HepG2 (cell line): ENCODE measurements at regions not wholly inside any gene's neighbourhood (a gene's known extent, or its start where the extent isn't known, plus 50 kb on each side); places are given as distances from the start of the nearest gene placed in this dataset.

ENCODE experiments used
- ATAC-seq: fragments of 200-7000 bp; cut with Tn5 transposase; 3 replicates; pipeline ENCODE4 v1.9.1; 2020; ENCODE audit warnings: mild to moderate bottlenecking, moderate library complexity
- BruUV-seq: library from RNA; stranded (reverse); fragments of 400-500 nt; replicated peaks from 2 replicates; lab custom pipeline; 2021; lab: Mats Ljungman, UMichigan
- CTCF ChIA-PET: fragments of 300-600 bp; formaldehyde crosslinking; extraction: SDS; loops from one replicate; lab custom pipeline; 2021; ENCODE audit warnings: low total read pairs, inconsistent platforms, low intra/inter-chr PET ratio; lab: Yijun Ruan, JAX
- POLR2A ChIA-PET: fragments of 350-600 bp; sonication (Branson Sonifier 250); formaldehyde crosslinking; loops from one replicate; lab custom pipeline; 2020; ENCODE audit warnings: antibody characterized with exemption, inconsistent platforms; lab: Yijun Ruan, JAX
- DNase-seq: peaks from one replicate; pipeline ENCODE4 v3.0.0-alpha.2; 2015; ENCODE audit warnings: low spot score
- FAIRE-seq: peaks from 3 replicates; lab custom pipeline; 2011; peaks lifted over from hg19 to GRCh38; lab: Jason Lieb, UNC
- H2AFZ ChIP-seq: one replicate; pipeline ENCODE4 v1.6.1; 2011; ENCODE audit warnings: low read length, inconsistent platforms
- H3K27ac ChIP-seq: fragments of 300-600 bp; 3 replicates; pipeline ENCODE4 v1.8.0; 2011; ENCODE audit warnings: mixed run types, mild to moderate bottlenecking, mixed read lengths, low read length, inconsistent platforms; ENCODE audit not compliant: insufficient read depth; ENCODE audit errors: extremely low read length
- H3K27me3 ChIP-seq, 2 experiments: fragments of 200-600 bp in 1 of 2; 2 replicates in 1 of 2; 3 replicates in 1 of 2; pipeline versions ENCODE4 v1.6.0 to v1.8.0; 2011; ENCODE audit warnings: low read length in 2 of 2, mild to moderate bottlenecking in 2 of 2, moderate library complexity in 2 of 2, inconsistent platforms in 1 of 2; ENCODE audit not compliant: insufficient read depth in 2 of 2, control insufficient read depth in 1 of 2
- H3K36me3 ChIP-seq, 2 experiments: fragments of 200-600 bp in 1 of 2; replicated peaks in 1 of 2; 2 replicates in 1 of 2; 3 replicates in 1 of 2; pipeline versions ENCODE4 v1.5.1 to v1.8.0; 2011; ENCODE audit warnings: low read length in 2 of 2, inconsistent platforms in 1 of 2; ENCODE audit not compliant: insufficient read depth in 2 of 2, control insufficient read depth in 1 of 2
- H3K4me1 ChIP-seq: 2 replicates; pipeline ENCODE4 v1.5.1; 2012; ENCODE audit warnings: low read length, inconsistent platforms; ENCODE audit not compliant: insufficient read depth
- H3K4me2 ChIP-seq: 2 replicates; pipeline ENCODE4 v1.6.0; 2011; ENCODE audit warnings: low read depth, low read length, inconsistent platforms
- H3K4me3 ChIP-seq, 3 experiments: fragments of 200-600 bp in 1 of 3; sonication (generic), shearing (Covaris generic) in 1 of 3; replicated peaks in 1 of 3; 2 replicates each; pipeline ENCODE4 v1.5.1; 2011 to 2016; ENCODE audit warnings: low read length in 3 of 3, inconsistent platforms in 2 of 3, low read depth in 2 of 3, mild to moderate bottlenecking in 2 of 3, control low read depth in 1 of 3, mixed read lengths in 1 of 3; ENCODE audit not compliant: insufficient read depth in 1 of 3
- H3K79me2 ChIP-seq: one replicate; pipeline ENCODE4 v1.6.1; 2011; ENCODE audit warnings: low read length, inconsistent platforms; ENCODE audit not compliant: insufficient read depth
- H3K9ac ChIP-seq: 2 replicates; pipeline ENCODE4 v1.6.0; 2011; ENCODE audit warnings: mild to moderate bottlenecking, low read depth, low read length, inconsistent platforms; ENCODE audit not compliant: insufficient read depth
- H3K9me3 ChIP-seq: 2 replicates; pipeline ENCODE4 v1.5.1; 2012; ENCODE audit warnings: mild to moderate bottlenecking, low read length
- H4K20me1 ChIP-seq: 2 replicates; pipeline ENCODE4 v1.6.0; 2011; ENCODE audit warnings: inconsistent platforms, mild to moderate bottlenecking, low read length, moderate library complexity; ENCODE audit not compliant: insufficient read depth
- ARHGAP35 ChIP-seq: sonication (generic); formaldehyde crosslinking; IDR thresholded peaks from 2 replicates; pipeline ENCODE4 v1.9.0; 2022; ENCODE audit warnings: mild to moderate bottlenecking, inconsistent platforms, moderate library complexity, missing genetic modification reagents, borderline replicate concordance
- HNRNPH1 ChIP-seq: fragments of 200-400 bp; formaldehyde crosslinking; optimal IDR thresholded peaks from 2 replicates; pipeline ENCODE3; 2017; ENCODE audit warnings: mild to moderate bottlenecking, low read depth, low read length
- HNRNPUL1 ChIP-seq: fragments of 200-400 bp; formaldehyde crosslinking; IDR thresholded peaks from 2 replicates; pipeline ENCODE4 v1.6.1; 2017; ENCODE audit warnings: low read depth, mild to moderate bottlenecking, low read length, moderate library complexity
- JDP2 ChIP-seq: sonication (generic); formaldehyde crosslinking; IDR thresholded peaks from 2 replicates; pipeline ENCODE4 v1.8.1; 2022; ENCODE audit warnings: missing genetic modification reagents, borderline replicate concordance
- PCBP1 ChIP-seq: fragments of 200-400 bp; formaldehyde crosslinking; IDR thresholded peaks from 2 replicates; pipeline ENCODE4 v1.6.1; 2017; ENCODE audit warnings: mild to moderate bottlenecking, low read depth, low read length, borderline replicate concordance
- SKI ChIP-seq: fragments of 450-650 bp; IDR thresholded peaks from one replicate; pipeline ENCODE4 v1.6.1; 2018; ENCODE audit warnings: mild to moderate bottlenecking; ENCODE audit not compliant: partially characterized antibody
- SOX13 ChIP-seq, 3 experiments: fragments of 450-650 bp in 1 of 3; sonication (generic) in 1 of 3; formaldehyde crosslinking in 1 of 3; IDR thresholded peaks in 2 of 3; conservative IDR thresholded peaks in 1 of 3; 2 replicates each; pipeline versions ENCODE4 v1.5.0 to v1.6.1; 2016 to 2020; ENCODE audit warnings: antibody characterized with exemption in 1 of 3, mild to moderate bottlenecking in 1 of 3, missing compliant biosample characterization in 1 of 3, missing genetic modification reagents in 1 of 3, moderate library complexity in 1 of 3
- STAT5B ChIP-seq: sonication (generic); formaldehyde crosslinking; IDR thresholded peaks from 2 replicates; pipeline ENCODE4 v1.4.0; 2020; ENCODE audit warnings: missing genetic modification reagents
- ZNF350 ChIP-seq: sonication (generic); formaldehyde crosslinking; IDR thresholded peaks from 2 replicates; pipeline ENCODE4 v1.4.0; 2020; ENCODE audit warnings: mild to moderate bottlenecking, low read depth, missing genetic modification reagents, borderline replicate concordance
- ZNF451 ChIP-seq: sonication (generic); formaldehyde crosslinking; IDR thresholded peaks from 2 replicates; pipeline ENCODE4 v1.5.0; 2020; ENCODE audit warnings: mild to moderate bottlenecking, missing genetic modification reagents
- ZNF615 ChIP-seq: sonication (generic); formaldehyde crosslinking; IDR thresholded peaks from 2 replicates; pipeline ENCODE4 v1.5.0; 2020; ENCODE audit warnings: mild to moderate bottlenecking, missing genetic modification reagents, borderline replicate concordance
- ZNF674 ChIP-seq: sonication (generic); formaldehyde crosslinking; IDR thresholded peaks from 2 replicates; pipeline ENCODE4 v1.5.0; 2020; ENCODE audit warnings: low read depth, mild to moderate bottlenecking, missing genetic modification reagents
- ZNF761 ChIP-seq: sonication (generic); formaldehyde crosslinking; conservative IDR thresholded peaks from 2 replicates; pipeline ENCODE4 v1.4.0; 2020; ENCODE audit warnings: mild to moderate bottlenecking, missing genetic modification reagents
- WGBS: methylation state at CpG from one replicate; pipeline ENCODE4 v1.1.6; 2017; ENCODE audit warnings: low lambda C conversion rate; 5-methylcytosine and 5-hydroxymethylcytosine counted together
- in situ Hi-C: cut with HindIII; loops from 2 replicates; pipeline ENCODE4 v1.10.0; 2017; ENCODE audit warnings: low pct_unique_long_range_greater_than_20kb; ENCODE audit not compliant: extremely low pct_ligation_motif_present
- intact Hi-C: fragments of 100-400 bp; cut with micrococcal nuclease; formaldehyde crosslinking; loops from one replicate; pipeline ENCODE4 v1.10.0; 2022; ENCODE audit not compliant: unreplicated experiment
- TF ChIP-seq, protein P1 (sequence below): sonication (generic); formaldehyde crosslinking; IDR thresholded peaks from 2 replicates; pipeline ENCODE4 v1.5.0; 2020; ENCODE audit warnings: missing genetic modification reagents
- TF ChIP-seq, protein P2 (sequence below): sonication (generic); formaldehyde crosslinking; IDR thresholded peaks from 2 replicates; pipeline ENCODE4 v1.4.0; 2020; ENCODE audit warnings: mild to moderate bottlenecking, missing genetic modification reagents
- TF ChIP-seq, protein P3 (sequence below): sonication (generic); formaldehyde crosslinking; IDR thresholded peaks from 2 replicates; pipeline ENCODE4 v1.5.0; 2020; ENCODE audit warnings: mild to moderate bottlenecking, missing genetic modification reagents

DNA sequence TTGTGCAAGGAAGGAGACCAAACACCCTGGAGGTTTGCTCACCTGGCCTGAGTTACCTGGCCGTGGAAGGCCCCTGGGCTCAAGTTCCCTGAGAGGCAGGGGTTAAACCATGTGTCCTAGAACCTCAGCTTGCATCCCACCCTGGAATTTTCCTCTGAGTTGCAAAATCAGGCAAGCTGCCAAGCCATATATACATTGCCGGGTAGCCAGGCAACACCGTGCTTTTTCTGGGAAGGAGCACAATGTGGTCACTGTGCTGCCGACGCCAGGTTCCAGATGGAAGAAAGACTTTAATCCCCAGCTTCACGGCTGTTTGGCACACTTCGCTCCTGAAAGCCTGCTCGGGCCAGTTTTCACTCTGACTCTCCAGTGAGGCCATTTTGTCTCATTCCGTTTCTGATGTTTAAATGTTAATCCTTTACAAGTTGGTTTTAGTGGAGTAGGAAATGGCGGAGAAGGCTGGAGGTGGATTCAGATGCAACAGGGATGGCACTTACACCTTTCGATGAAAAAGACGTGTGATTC is 60.1 kb upstream of the PEG3 start (continued):
- TF ChIP-seq, protein P1, sequence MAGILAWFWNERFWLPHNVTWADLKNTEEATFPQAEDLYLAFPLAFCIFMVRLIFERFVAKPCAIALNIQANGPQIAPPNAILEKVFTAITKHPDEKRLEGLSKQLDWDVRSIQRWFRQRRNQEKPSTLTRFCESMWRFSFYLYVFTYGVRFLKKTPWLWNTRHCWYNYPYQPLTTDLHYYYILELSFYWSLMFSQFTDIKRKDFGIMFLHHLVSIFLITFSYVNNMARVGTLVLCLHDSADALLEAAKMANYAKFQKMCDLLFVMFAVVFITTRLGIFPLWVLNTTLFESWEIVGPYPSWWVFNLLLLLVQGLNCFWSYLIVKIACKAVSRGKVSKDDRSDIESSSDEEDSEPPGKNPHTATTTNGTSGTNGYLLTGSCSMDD (CRISPR knock-in tag) = no peak
- TF ChIP-seq, protein P2, sequence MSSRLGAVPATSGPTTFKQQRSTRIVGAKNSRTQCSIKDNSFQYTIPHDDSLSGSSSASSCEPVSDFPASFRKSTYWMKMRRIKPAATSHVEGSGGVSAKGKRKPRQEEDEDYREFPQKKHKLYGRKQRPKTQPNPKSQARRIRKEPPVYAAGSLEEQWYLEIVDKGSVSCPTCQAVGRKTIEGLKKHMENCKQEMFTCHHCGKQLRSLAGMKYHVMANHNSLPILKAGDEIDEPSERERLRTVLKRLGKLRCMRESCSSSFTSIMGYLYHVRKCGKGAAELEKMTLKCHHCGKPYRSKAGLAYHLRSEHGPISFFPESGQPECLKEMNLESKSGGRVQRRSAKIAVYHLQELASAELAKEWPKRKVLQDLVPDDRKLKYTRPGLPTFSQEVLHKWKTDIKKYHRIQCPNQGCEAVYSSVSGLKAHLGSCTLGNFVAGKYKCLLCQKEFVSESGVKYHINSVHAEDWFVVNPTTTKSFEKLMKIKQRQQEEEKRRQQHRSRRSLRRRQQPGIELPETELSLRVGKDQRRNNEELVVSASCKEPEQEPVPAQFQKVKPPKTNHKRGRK (CRISPR knock-in tag) = no peak
- no peak for TF ChIP-seq HNRNPUL1

DNA sequence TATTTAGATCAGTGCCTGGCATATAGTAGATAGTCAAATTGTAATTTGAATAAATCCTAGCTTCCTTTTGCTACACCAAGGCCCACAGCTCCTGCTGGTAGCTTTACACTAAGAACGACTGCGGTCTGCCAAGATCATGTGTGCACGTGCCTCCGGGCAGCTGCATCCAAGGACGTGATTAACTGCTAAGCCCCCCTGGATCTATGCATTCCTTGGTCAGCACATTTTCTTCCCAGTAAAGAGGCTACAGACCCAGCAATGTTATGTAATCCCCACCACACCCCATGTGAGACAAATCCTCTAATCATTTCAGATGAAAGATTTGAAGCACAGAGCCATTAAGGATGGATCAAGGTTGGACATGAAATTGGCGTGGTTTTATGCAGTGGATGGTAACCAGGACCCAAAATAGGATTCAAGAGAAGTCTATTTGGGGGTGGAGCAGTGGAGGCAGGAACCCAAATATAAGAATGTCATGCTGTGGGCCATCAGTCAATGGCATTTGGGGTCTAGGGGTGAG is 65.2 kb upstream of the PEG3 start:
- Histone ChIP-seq H3K4me1 (peaks cover 22% of the 10 kb centered on the region), H3K27me3 (no peaks in the 10 kb centered on the region), H3K4me2 (no peak overlapping the region), H3K27ac (no peak overlapping the region), H2AFZ (no peak overlapping the region), H4K20me1 (no peaks in the 10 kb centered on the region), H3K36me3 (no peaks in the 10 kb centered on the region), H3K4me3 (no peak overlapping the region), H3K9ac (no peak overlapping the region), H3K9me3 (no peaks in the 10 kb centered on the region), H3K79me2 (peaks cover 3% of the 10 kb centered on the region)
- no peak for FAIRE-seq
- 96% methylated on average over 6 of the region's 6 CpGs for WGBS
- ChIA-PET CTCF (no interaction called here), POLR2A (no interaction called here)
- in situ Hi-C loops = no loop called here
- intact Hi-C loops = no loop called here
- ATAC-seq = no peak
- no peak for DNase-seq
- BruUV-seq = no TSS peak
- no peak for TF ChIP-seq ARHGAP35 (CRISPR knock-in tag)
- TF ChIP-seq SKI = no peak
- TF ChIP-seq, protein P3, sequence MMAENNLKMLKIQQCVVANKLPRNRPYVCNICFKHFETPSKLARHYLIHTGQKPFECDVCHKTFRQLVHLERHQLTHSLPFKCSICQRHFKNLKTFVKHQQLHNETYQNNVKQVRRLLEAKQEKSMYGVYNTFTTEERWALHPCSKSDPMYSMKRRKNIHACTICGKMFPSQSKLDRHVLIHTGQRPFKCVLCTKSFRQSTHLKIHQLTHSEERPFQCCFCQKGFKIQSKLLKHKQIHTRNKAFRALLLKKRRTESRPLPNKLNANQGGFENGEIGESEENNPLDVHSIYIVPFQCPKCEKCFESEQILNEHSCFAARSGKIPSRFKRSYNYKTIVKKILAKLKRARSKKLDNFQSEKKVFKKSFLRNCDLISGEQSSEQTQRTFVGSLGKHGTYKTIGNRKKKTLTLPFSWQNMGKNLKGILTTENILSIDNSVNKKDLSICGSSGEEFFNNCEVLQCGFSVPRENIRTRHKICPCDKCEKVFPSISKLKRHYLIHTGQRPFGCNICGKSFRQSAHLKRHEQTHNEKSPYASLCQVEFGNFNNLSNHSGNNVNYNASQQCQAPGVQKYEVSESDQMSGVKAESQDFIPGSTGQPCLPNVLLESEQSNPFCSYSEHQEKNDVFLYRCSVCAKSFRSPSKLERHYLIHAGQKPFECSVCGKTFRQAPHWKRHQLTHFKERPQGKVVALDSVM (CRISPR knock-in tag) = no peak
- no peak for TF ChIP-seq ZNF674 (CRISPR knock-in tag)
- no peak for TF ChIP-seq JDP2 (CRISPR knock-in tag)
- TF ChIP-seq ZNF451 = no peak
- TF ChIP-seq ZNF615 (CRISPR knock-in tag) = no peak
- TF ChIP-seq STAT5B (CRISPR knock-in tag) = no peak
- TF ChIP-seq ZNF350 (CRISPR knock-in tag) = no peak
- TF ChIP-seq HNRNPH1 = no peak
- TF ChIP-seq ZNF761 (CRISPR knock-in tag) = no peak
- TF ChIP-seq PCBP1 = no peak
- no peak for TF ChIP-seq SOX13 (IDR thresholded peaks at IDR 0.05)
- TF ChIP-seq SOX13 (CRISPR knock-in tag; conservative IDR thresholded peaks at IDR 0.05 in 1 of 2, IDR thresholded peaks at IDR 0.05 in 1 of 2) = no peak
